D721Med (cell line): ENCODE measurements at regions not wholly inside any gene's neighbourhood (a gene's known extent, or its start where the extent isn't known, plus 50 kb on each side); places are given as distances from the start of the nearest gene placed in this dataset.
"Not testable (repeated sequence)": the region's sequence is repeated elsewhere in the genome, so short reads cannot be mapped to it uniquely, and the experiment has no call there.

ENCODE experiments used
- DNase-seq: peaks from one replicate; pipeline ENCODE4 v3.0.0; 2011; ENCODE audit warnings: low spot score; ENCODE audit not compliant: insufficient read length
- FAIRE-seq: peaks from 2 replicates; lab custom pipeline; 2011; peaks lifted over from hg19 to GRCh38; lab: Jason Lieb, UNC
- TF ChIP-seq, protein P1 (sequence below): IDR thresholded peaks from 2 replicates; pipeline ENCODE4 v1.5.1; 2012; ENCODE audit warnings: mild to moderate bottlenecking, control low read depth; ENCODE audit not compliant: insufficient read depth; ENCODE audit errors: missing control alignments

DNA sequence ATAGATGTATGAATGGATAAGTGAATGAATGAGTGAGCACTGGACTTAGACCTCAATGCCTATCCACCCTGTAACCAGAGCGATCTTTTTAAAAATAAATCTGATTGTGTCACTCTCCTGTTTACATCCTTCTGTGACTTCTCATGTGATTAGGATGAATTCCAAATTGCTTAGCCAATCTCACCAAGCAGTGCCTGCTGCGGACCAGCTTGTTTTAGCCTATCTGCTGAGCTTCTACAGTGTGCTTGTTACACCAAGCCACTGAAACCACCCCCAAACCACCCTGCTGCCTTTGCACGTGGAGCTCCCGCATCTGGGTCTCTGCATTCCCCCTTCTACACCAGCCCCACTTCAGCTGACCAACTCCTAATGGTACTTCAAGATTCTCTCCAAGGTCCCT is 265.4 kb downstream of the EN1 start:
- FAIRE-seq: no peak
- DNase-seq: no peak

DNA sequence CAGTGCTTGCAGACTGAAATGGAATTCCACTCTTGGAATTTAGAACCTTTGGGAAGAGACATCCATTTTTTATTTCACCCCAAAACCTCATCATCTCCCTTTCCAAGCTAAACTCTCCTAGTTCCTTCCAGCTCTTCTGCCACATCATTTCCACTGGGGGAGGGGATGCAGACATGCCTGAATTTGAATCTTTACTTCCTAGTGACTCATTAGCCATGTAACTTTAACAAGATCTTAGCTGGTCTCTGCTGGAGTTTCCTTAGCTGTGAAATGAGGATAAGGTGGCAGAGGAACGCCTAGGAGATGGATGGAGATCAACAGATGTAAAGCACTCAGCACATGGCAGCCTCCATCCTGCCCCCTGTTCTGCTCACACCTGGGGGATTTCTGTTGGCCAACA is 266.8 kb downstream of the EN1 start:
- TF ChIP-seq, protein P1, sequence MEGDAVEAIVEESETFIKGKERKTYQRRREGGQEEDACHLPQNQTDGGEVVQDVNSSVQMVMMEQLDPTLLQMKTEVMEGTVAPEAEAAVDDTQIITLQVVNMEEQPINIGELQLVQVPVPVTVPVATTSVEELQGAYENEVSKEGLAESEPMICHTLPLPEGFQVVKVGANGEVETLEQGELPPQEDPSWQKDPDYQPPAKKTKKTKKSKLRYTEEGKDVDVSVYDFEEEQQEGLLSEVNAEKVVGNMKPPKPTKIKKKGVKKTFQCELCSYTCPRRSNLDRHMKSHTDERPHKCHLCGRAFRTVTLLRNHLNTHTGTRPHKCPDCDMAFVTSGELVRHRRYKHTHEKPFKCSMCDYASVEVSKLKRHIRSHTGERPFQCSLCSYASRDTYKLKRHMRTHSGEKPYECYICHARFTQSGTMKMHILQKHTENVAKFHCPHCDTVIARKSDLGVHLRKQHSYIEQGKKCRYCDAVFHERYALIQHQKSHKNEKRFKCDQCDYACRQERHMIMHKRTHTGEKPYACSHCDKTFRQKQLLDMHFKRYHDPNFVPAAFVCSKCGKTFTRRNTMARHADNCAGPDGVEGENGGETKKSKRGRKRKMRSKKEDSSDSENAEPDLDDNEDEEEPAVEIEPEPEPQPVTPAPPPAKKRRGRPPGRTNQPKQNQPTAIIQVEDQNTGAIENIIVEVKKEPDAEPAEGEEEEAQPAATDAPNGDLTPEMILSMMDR: no peak
- FAIRE-seq (no peak), DNase-seq (no peak)

More for the DNA sequence above, 265.4 kb downstream of the EN1 start:
- TF ChIP-seq, protein P1: no peak

- FAIRE-seq (no peak), DNase-seq (no peak)
- TF ChIP-seq, protein P1: no peak
Measured at GRCh38 chr2:118580107-118580506, 267.3 kb downstream of the EN1 start.

DNA sequence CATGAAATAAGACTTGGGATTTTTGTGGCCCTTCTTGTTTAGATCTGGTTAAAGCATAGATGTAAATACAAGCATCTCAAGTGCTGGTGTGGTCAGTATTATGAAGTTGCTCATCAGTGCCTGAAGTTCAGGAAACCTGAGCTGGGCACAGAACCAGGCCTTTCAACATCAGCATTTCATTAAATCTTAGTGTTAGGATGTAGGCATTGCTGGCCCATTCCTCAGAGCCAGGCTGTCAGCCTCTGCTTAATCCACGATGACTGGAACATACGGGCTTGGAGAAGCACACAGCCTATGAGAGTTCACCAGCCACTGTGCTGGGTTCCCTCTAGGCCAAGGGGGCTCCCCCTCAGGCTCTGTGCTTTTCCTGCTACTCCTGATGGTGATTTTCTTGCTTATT is 270.2 kb downstream of the EN1 start:
- no peak for FAIRE-seq
- TF ChIP-seq, protein P1: no peak
- DNase-seq: no peak

DNA sequence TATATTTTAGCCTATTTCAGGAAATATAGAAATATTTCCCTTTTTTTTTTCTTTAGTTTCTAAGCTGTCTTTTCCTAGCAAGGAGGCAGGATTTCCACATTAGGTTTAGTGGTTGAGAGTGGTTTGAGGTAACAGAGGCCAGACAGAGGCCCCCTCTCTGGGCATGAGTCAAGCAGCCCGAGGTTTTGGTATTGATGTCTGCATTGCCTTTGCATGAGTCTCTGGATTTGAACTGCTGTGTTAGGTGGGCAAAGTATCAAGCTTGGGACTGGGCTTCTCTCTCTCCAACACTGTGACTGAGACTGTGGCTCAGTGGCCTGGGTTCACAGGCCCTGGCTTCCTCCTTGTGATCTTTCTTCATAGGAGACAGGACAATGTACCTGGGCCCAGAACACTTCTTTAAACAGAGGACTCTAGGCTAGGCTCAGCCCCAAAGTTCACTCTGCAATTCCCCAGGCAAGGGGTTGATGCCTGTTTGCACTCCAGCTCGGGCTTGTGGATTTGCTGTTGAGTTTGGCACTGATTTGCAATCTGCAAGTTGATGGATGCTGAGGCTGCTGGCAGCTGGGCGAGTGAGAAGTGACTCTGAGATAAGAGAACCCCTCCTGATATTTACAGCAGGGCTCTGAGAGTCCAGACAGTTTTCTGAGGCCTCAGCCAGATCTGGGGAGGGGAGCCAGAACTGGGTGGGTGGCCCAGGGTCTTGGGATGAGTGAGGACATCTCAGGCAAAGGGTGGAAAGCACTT is 271.2 kb downstream of the EN1 start:
- no peak for FAIRE-seq
- TF ChIP-seq, protein P1: no peak

GRCh38 chr2:118572380-118572779 is 275.1 kb downstream of the EN1 start:
- not testable (repeated sequence) for DNase-seq, FAIRE-seq

More for the DNA sequence above, 271.2 kb downstream of the EN1 start:
- DNase-seq: no peak

- TF ChIP-seq, protein P1: no peak
- FAIRE-seq: no peak
- DNase-seq: no peak
Measured at GRCh38 chr2:118569876-118570535, 277.4 kb downstream of the EN1 start.
